ENCODE measurements at regions not wholly inside any gene's neighbourhood (a gene's known extent, or its start where the extent isn't known, plus 50 kb on each side); places are given as distances from the start of the nearest gene placed in this dataset.

- ATAC-seq: no peak
- no peak for DNase-seq
- no peaks in the 10 kb centered on the region for H3K27me3 ChIP-seq
- H3K9me3 ChIP-seq: no peaks in the 10 kb centered on the region
- no peak overlapping the region for H3K4me3 ChIP-seq
- 72 to 78% methylated on average over 7 of the region's 7 CpGs for WGBS, 2 donors
- intact Hi-C loops (cut with DNase I): loop anchor here in 1 of 3 donors (10.0 kb wide), 2 partner anchors 134 to 364 kb away; no protein-coding TSS in a partner anchor
- no peaks in the 10 kb centered on the region for H3K36me3 ChIP-seq
- H3K27ac ChIP-seq: no peak overlapping the region
- peaks cover 0 to under 1% (median 0%) of the 10 kb centered on the region in 3 donors for H3K4me1 ChIP-seq
- no peak for TF ChIP-seq CTCF (IDR thresholded peaks at IDR 0.05)
- no peak for FAIRE-seq
Observed at GRCh38 chr16:73199214-73199613, 151.3 kb upstream of the ZFHX3 start.

- DNase-seq (no peak), FAIRE-seq (no peak), ATAC-seq (no peak)
- Histone ChIP-seq H3K9me3 (no peaks in the 10 kb centered on the region), H3K27ac (no peak overlapping the region), H3K4me3 (no peak overlapping the region), H3K4me1 (no peaks in the 10 kb centered on the region), H3K27me3 (no peaks in the 10 kb centered on the region), H3K36me3 (no peaks in the 10 kb centered on the region)
- 79 to 89% methylated on average over 5 of the region's 5 CpGs for WGBS, 2 donors
- TF ChIP-seq CTCF (IDR thresholded peaks at IDR 0.05): no peak
- intact Hi-C loops (cut with DNase I): loop anchor here in 1 of 3 donors (10.0 kb wide), 2 partner anchors 134 to 364 kb away; no protein-coding TSS in a partner anchor
Observed at GRCh38 chr16:73198481-73198880, 150.6 kb upstream of the ZFHX3 start.

DNA sequence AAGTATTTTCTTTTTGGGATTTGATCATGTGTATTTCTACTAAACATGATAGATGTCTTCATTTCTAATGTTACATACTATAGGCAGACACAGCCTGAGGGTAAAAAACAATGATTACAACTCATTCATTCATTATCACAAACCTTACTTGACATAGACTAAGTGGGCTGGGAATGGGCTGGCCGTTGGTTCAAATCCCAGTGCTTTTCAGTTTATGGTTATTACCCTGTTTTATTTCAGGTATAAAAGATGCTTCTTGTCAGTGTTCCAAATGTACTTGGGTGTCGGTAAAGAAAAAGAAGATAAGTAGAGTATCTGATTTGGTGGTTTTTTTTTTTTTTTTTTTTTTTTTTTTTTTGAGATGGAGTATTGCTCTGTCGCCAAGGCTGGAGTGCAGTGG, 149.7 kb upstream of the ZFHX3 start:
- DNase-seq: no peak
- H3K9me3 ChIP-seq: no peaks in the 10 kb centered on the region
- no peaks in the 10 kb centered on the region for H3K4me1 ChIP-seq
- no peak overlapping the region for H3K4me3 ChIP-seq
- no peak for FAIRE-seq
- 80 to 87% methylated on average over 3 of the region's 3 CpGs for WGBS, 2 donors
- H3K36me3 ChIP-seq: no peaks in the 10 kb centered on the region
- H3K27ac ChIP-seq: no peak overlapping the region
- TF ChIP-seq CTCF (IDR thresholded peaks at IDR 0.05): no peak
- intact Hi-C loops (cut with DNase I): loop anchor here in 1 of 3 donors (10.0 kb wide), 2 partner anchors 133 to 363 kb away; no protein-coding TSS in a partner anchor
- H3K27me3 ChIP-seq: no peaks in the 10 kb centered on the region
- ATAC-seq: no peak

GRCh38 chr16:73196670-73197069, 148.7 kb upstream of the ZFHX3 start:
- no peak overlapping the region for H3K4me3 ChIP-seq
- intact Hi-C loops (cut with DNase I): loop anchor here in 1 of 3 donors (10.0 kb wide), 2 partner anchors 132 to 362 kb away; no protein-coding TSS in a partner anchor
- H3K27me3 ChIP-seq: no peaks in the 10 kb centered on the region
- DNase-seq (peak in 4 of 6 donors; percentile 52 to 78 (median 58)), ATAC-seq (peak; percentile 86 to 100 (median 98)), FAIRE-seq (no peak)
- peak; percentile 19 to 60 (median 50) for TF ChIP-seq CTCF (IDR thresholded peaks at IDR 0.05)
- H3K4me1 ChIP-seq: no peaks in the 10 kb centered on the region
- 32 to 39% methylated on average over 4 of the region's 4 CpGs for WGBS, 2 donors
- H3K36me3 ChIP-seq: no peaks in the 10 kb centered on the region
- H3K9me3 ChIP-seq: no peaks in the 10 kb centered on the region
- no peak overlapping the region for H3K27ac ChIP-seq

- WGBS, 2 donors: 77 to 100% methylated on average over 1 of the region's 1 CpG
- FAIRE-seq: no peak
- intact Hi-C loops (cut with DNase I): loop anchor here in 1 of 3 donors (10.0 kb wide), 2 partner anchors 129 to 359 kb away; no protein-coding TSS in a partner anchor
- no peak overlapping the region for H3K4me3 ChIP-seq
- no peaks in the 10 kb centered on the region for H3K36me3 ChIP-seq
- TF ChIP-seq CTCF (IDR thresholded peaks at IDR 0.05): no peak
- H3K9me3 ChIP-seq: no peaks in the 10 kb centered on the region
- no peak for DNase-seq
- no peak overlapping the region for H3K27ac ChIP-seq
- no peaks in the 10 kb centered on the region for H3K4me1 ChIP-seq
- no peak for ATAC-seq
- no peaks in the 10 kb centered on the region for H3K27me3 ChIP-seq
Observed at GRCh38 chr16:73193464-73193863, 145.5 kb upstream of the ZFHX3 start.
